NAMALWA (cell line): ENCODE measurements at regions not wholly inside any gene's neighbourhood (a gene's known extent, or its start where the extent isn't known, plus 50 kb on each side); places are given as distances from the start of the nearest gene placed in this dataset.
"Not testable (repeated sequence)": the region's sequence is repeated elsewhere in the genome, so short reads cannot be mapped to it uniquely, and the experiment has no call there.

ENCODE experiments used
- DNase-seq: peaks from one replicate; pipeline ENCODE4 v3.0.0-alpha.2; 2015; ENCODE audit warnings: low spot score

- DNase-seq, result no peak
These were observed 100.4 kb upstream of the C9orf72 start for GRCh38 chr9:27673641-27674040.

GRCh38 chr9:27675354-27675753, 102.1 kb upstream of the C9orf72 start:
- DNase-seq, result no peak

GRCh38 chr9:27676827-27677226, 103.5 kb upstream of the C9orf72 start:
- DNase-seq, result no peak

- no peak for DNase-seq
These were observed 106.1 kb upstream of the C9orf72 start for GRCh38 chr9:27679338-27679737.

- no peak for DNase-seq
These were observed 109.9 kb upstream of the C9orf72 start for GRCh38 chr9:27683181-27683580.

- no peak for DNase-seq
These were observed 115.7 kb upstream of the C9orf72 start for GRCh38 chr9:27688954-27689353.

GRCh38 chr9:27690816-27691215, 117.5 kb upstream of the C9orf72 start:
- not testable (repeated sequence) for DNase-seq

GRCh38 chr9:27699621-27700020, 126.3 kb upstream of the C9orf72 start:
- DNase-seq, result no peak

- no peak for DNase-seq
These were observed 127.7 kb upstream of the C9orf72 start for GRCh38 chr9:27701016-27701415.

GRCh38 chr9:27701587-27701986, 128.3 kb upstream of the C9orf72 start:
- DNase-seq, result no peak

- DNase-seq, result no peak
These were observed 130.1 kb upstream of the C9orf72 start for GRCh38 chr9:27703216-27703980.

GRCh38 chr9:27711241-27711640, 138.0 kb upstream of the C9orf72 start:
- no peak for DNase-seq

- no peak for DNase-seq
These were observed 139.5 kb upstream of the C9orf72 start for GRCh38 chr9:27712806-27713205.

- no peak for DNase-seq
These were observed 141.1 kb upstream of the C9orf72 start for GRCh38 chr9:27714388-27714787.

GRCh38 chr9:27715651-27716050, 142.4 kb upstream of the C9orf72 start:
- no peak for DNase-seq

GRCh38 chr9:27717991-27718390, 144.7 kb upstream of the C9orf72 start:
- DNase-seq, result no peak

GRCh38 chr9:27719711-27720110, 146.4 kb upstream of the C9orf72 start:
- DNase-seq, result no peak

- DNase-seq, result no peak
These were observed 149.6 kb upstream of the C9orf72 start for GRCh38 chr9:27722866-27723265.

- DNase-seq, result peak; percentile 78
These were observed 153.2 kb upstream of the C9orf72 start for GRCh38 chr9:27726244-27727081.

- no peak for DNase-seq
These were observed 159.2 kb upstream of the C9orf72 start for GRCh38 chr9:27732494-27732893.

- DNase-seq, result no peak
These were observed 170.2 kb upstream of the C9orf72 start for GRCh38 chr9:27743490-27743889.

- DNase-seq, result no peak
These were observed 174.2 kb upstream of the C9orf72 start for GRCh38 chr9:27747450-27747849.

- DNase-seq, result no peak
These were observed 176.6 kb upstream of the C9orf72 start for GRCh38 chr9:27749838-27750237.
